GM12874 (cell line): ENCODE measurements at regions not wholly inside any gene's neighbourhood (a gene's known extent, or its start where the extent isn't known, plus 50 kb on each side); places are given as distances from the start of the nearest gene placed in this dataset.

Experiments
- CTCF ChIP-seq: IDR thresholded peaks from 2 replicates; pipeline ENCODE4 v1.5.1; 2011; ENCODE audit warnings: low read depth, mild to moderate bottlenecking, control low read depth, low read length, moderate library complexity; ENCODE audit not compliant: insufficient read depth

- no peak for TF ChIP-seq CTCF
Measured at GRCh38 chr3:96072226-96072625, 742.2 kb upstream of the EPHA6 start.

- no peak for TF ChIP-seq CTCF
Measured at GRCh38 chr3:96083610-96084009, 730.8 kb upstream of the EPHA6 start.

- no peak for TF ChIP-seq CTCF
Measured at GRCh38 chr3:96086018-96086417, 728.4 kb upstream of the EPHA6 start.

GRCh38 chr3:96101006-96101560 is 713.3 kb upstream of the EPHA6 start:
- no peak for TF ChIP-seq CTCF

- TF ChIP-seq CTCF, result no peak
Measured at GRCh38 chr3:96106701-96107100, 707.7 kb upstream of the EPHA6 start.
